ENCODE measurements at regions not wholly inside any gene's neighbourhood (a gene's known extent, or its start where the extent isn't known, plus 50 kb on each side); places are given as distances from the start of the nearest gene placed in this dataset.

- no peaks in the 10 kb centered on the region for H3K9me3 ChIP-seq
- no TSS peak for BruUV-seq (replicated peaks)
- Mint-ChIP-seq H3K9me3 (ENCODE audit: unreplicated experiment) (no peaks in the 10 kb centered on the region), H3K27ac (ENCODE audit: unreplicated experiment) (no peak overlapping the region), H3K27me3 (ENCODE audit: insufficient read depth, unreplicated experiment) (peaks cover 31% of the 10 kb centered on the region), H3K36me3 (ENCODE audit: insufficient read depth, unreplicated experiment) (no peaks in the 10 kb centered on the region), H3K4me3 (ENCODE audit: unreplicated experiment) (no peak overlapping the region), H3K4me1 (ENCODE audit: low read depth, unreplicated experiment) (no peaks in the 10 kb centered on the region)
- 0 out of 2 replicates have a peak, but pooled peaks cover 2% of the 10 kb centered on the region for H3K27me3 ChIP-seq (replicated peaks; ENCODE audit: control insufficient read depth, insufficient read depth, low read length)
- no peaks in the 10 kb centered on the region for H3K4me1 ChIP-seq
- H3K36me3 ChIP-seq (ENCODE audit: control insufficient read depth, insufficient read depth, low read length) = no peaks in the 10 kb centered on the region
- no peak for DNase-seq
- no peak overlapping the region for H3K4me3 ChIP-seq (ENCODE audit: low read depth, low read length)
- TF ChIP-seq CTCF (IDR thresholded peaks at IDR 0.05; ENCODE audit: insufficient read depth in 1 of 2, low read depth in 1 of 2, low read length in 1 of 2, severe bottlenecking in 1 of 2, unreplicated experiment in 1 of 2) = no peak
- intact Hi-C loops (cut with micrococcal nuclease; ENCODE audit: unreplicated experiment) = no loop called here
- CTCF ChIA-PET = no interaction called here
- POLR2A ChIA-PET = no interaction called here
Measured at GRCh38 chr11:116062129-116062489, 557.9 kb upstream of the CADM1 start.

- H3K9me3 Mint-ChIP-seq (ENCODE audit: unreplicated experiment) = no peaks in the 10 kb centered on the region
- no peak overlapping the region for H3K4me3 Mint-ChIP-seq (ENCODE audit: unreplicated experiment)
- BruUV-seq (replicated peaks) = no TSS peak
- H3K4me1 Mint-ChIP-seq (ENCODE audit: low read depth, unreplicated experiment) = no peaks in the 10 kb centered on the region
- Histone ChIP-seq H3K4me1 (no peaks in the 10 kb centered on the region), H3K4me3 (ENCODE audit: low read depth, low read length) (no peak overlapping the region), H3K36me3 (ENCODE audit: control insufficient read depth, insufficient read depth, low read length) (no peaks in the 10 kb centered on the region), H3K27me3 (replicated peaks; ENCODE audit: control insufficient read depth, insufficient read depth, low read length) (0 out of 2 replicates have a peak, but pooled peaks cover 2% of the 10 kb centered on the region), H3K9me3 (no peaks in the 10 kb centered on the region)
- no peak for DNase-seq
- H3K27ac Mint-ChIP-seq (ENCODE audit: unreplicated experiment) = no peak overlapping the region
- H3K36me3 Mint-ChIP-seq (ENCODE audit: insufficient read depth, unreplicated experiment) = no peaks in the 10 kb centered on the region
- intact Hi-C loops (cut with micrococcal nuclease; ENCODE audit: unreplicated experiment) = no loop called here
- TF ChIP-seq CTCF (IDR thresholded peaks at IDR 0.05; ENCODE audit: insufficient read depth in 1 of 2, low read depth in 1 of 2, low read length in 1 of 2, severe bottlenecking in 1 of 2, unreplicated experiment in 1 of 2) = no peak
- ChIA-PET CTCF (no interaction called here), POLR2A (no interaction called here)
- H3K27me3 Mint-ChIP-seq (ENCODE audit: insufficient read depth, unreplicated experiment) = peaks cover 34% of the 10 kb centered on the region
Measured at GRCh38 chr11:116061322-116061721, 557.1 kb upstream of the CADM1 start.

- POLR2A ChIA-PET = no interaction called here
- H3K27me3 Mint-ChIP-seq (ENCODE audit: insufficient read depth, unreplicated experiment) = peaks cover 39% of the 10 kb centered on the region
- DNase-seq = no peak
- no peak overlapping the region for H3K27ac Mint-ChIP-seq (ENCODE audit: unreplicated experiment)
- CTCF ChIA-PET = no interaction called here
- no peaks in the 10 kb centered on the region for H3K36me3 ChIP-seq (ENCODE audit: control insufficient read depth, insufficient read depth, low read length)
- H3K27me3 ChIP-seq (replicated peaks; ENCODE audit: control insufficient read depth, insufficient read depth, low read length) = 0 out of 2 replicates have a peak, but pooled peaks cover 3% of the 10 kb centered on the region
- intact Hi-C loops (cut with micrococcal nuclease; ENCODE audit: unreplicated experiment) = loop anchor here (10.0 kb wide), 1 partner anchor 215 kb away; no protein-coding TSS in a partner anchor
- no peak overlapping the region for H3K4me3 Mint-ChIP-seq (ENCODE audit: unreplicated experiment)
- H3K4me1 Mint-ChIP-seq (ENCODE audit: low read depth, unreplicated experiment) = no peaks in the 10 kb centered on the region
- H3K36me3 Mint-ChIP-seq (ENCODE audit: insufficient read depth, unreplicated experiment) = no peaks in the 10 kb centered on the region
- H3K9me3 ChIP-seq = no peaks in the 10 kb centered on the region
- no peak for TF ChIP-seq CTCF (IDR thresholded peaks at IDR 0.05; ENCODE audit: insufficient read depth in 1 of 2, low read depth in 1 of 2, low read length in 1 of 2, severe bottlenecking in 1 of 2, unreplicated experiment in 1 of 2)
- BruUV-seq (replicated peaks) = no TSS peak
- H3K4me3 ChIP-seq (ENCODE audit: low read depth, low read length) = no peak overlapping the region
- no peaks in the 10 kb centered on the region for H3K4me1 ChIP-seq
- no peaks in the 10 kb centered on the region for H3K9me3 Mint-ChIP-seq (ENCODE audit: unreplicated experiment)
Measured at GRCh38 chr11:116059919-116060318, 555.7 kb upstream of the CADM1 start.

Measured in Caco-2 (cell line).